Ammon's horn (tissue), 1 donor: ENCODE measurements at regions not wholly inside any gene's neighbourhood (a gene's known extent, or its start where the extent isn't known, plus 50 kb on each side); places are given as distances from the start of the nearest gene placed in this dataset.
A peak's percentile ranks its signal among the peaks of the same experiment; 100 is the strongest.
"Not testable (repeated sequence)": the region's sequence is repeated elsewhere in the genome, so short reads cannot be mapped to it uniquely, and the experiment has no call there.

ENCODE experiments used
- DNase-seq: peaks from one replicate; pipeline ENCODE4 v3.0.0-alpha.2; 2016; ENCODE audit warnings: low spot score

DNA sequence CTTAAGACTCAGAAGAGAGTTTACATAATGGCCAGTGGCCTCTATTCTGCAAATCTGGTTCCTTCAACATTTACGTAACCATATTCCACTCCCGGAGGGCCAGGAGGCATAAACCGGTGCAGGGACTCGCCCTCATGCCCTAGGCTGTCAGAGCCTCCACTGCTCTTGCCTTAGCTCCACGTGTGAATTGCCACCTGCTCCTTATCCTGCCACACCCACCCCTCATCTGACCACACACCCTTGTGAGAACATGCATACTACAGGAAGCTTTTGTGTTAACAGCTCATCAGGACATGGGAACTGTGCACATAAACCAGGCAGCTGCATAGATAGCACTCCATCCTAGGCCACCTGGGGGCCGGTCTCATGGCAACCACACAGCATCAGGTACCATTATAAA, 146.7 kb upstream of the PFKP start:
- no peak for DNase-seq

DNA sequence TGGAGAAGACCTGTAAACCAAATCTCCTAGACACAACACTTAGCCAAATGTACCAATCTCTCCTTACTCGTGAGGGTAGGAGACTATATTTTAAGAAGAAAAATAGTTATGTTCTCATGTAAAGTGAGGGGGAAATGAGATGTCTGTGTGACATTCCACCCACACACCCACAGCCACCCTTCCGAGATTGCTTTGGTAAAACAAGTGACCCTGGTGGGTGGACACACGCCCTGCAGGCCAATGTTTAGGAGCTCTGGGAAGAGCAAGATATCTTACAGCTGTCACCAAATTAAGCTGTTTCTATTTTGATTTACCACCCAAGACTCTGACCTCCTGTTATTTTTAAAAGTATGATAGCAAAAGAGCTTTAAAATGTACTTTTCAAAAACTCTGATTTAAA, 147.2 kb upstream of the PFKP start:
- no peak for DNase-seq

DNA sequence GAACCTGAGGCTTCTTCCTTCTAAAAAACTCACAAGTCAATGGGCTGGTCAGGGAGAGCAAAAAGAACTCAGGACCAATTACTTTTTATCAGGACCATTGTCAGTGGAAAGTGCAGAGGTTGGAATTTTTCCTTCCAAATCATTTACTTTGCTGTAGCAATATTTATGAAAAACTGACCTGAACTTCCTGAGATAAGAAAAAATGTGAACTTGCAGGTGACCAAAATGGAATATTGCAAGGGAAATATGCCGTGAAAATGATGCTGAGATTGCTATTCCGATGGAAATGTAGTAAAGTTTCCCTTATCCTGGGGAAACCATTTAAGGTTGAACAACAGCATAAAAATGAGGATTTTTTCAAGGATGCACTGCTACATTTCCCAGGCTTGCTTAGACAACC, 148.3 kb upstream of the PFKP start:
- no peak for DNase-seq

DNA sequence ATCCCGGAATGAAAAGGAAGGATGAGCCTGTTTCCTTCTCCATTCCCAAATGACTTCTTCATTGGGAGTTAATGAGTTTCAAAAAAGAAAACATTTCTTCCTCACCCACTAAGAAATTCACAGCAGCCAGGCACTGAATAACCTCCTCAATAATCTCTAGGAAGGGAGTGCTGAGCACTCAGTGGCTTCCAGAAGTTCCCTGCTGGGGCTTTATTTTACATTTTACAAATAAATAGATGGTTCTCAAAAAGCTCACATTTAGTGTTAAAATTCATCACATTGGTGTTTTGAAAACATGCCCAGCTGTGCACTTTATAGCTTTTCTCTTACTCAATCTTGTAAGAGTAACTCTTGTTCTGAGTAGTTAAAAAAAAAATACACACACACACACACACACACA, 148.9 kb upstream of the PFKP start:
- no peak for DNase-seq

DNA sequence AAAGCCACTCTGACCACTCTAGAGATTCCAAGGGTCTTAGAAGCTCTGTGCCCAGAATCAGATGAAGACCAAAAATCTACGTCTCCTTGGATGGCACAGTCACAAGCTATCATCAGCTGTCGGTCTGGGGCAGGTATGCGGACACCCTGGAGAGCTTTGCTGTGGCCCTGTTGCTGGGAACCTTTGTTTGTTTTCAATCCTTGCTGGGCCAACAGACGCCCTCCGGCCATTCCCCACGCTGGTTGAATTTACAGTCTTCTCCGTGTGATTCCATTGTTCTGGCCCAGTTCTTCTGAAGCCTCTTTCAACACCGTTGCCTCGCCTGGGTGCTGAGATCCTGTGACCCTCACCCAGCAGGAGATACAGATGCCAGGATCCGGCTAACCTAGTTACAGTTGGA, 149.4 kb upstream of the PFKP start:
- no peak for DNase-seq

DNA sequence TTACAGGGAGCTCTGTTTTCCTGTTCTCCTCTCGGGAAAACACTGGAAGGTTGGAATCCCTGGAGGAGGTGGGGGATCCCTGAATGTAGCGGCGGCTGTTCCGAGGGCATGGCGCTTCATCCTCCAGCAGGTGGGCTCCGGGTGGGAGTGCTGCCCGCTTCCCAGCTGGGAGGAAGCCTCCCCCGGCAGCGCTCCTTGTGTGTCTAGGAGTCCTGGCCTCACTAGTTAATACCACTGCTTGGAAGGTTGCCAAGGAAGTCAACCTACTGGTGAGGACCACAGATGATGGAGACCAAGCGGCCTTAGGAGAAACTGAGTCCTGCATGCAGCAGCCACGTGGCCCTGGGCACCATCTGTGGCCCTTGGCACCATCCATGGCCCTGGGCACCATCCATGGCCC, 151.9 kb upstream of the PFKP start:
- no peak for DNase-seq

DNA sequence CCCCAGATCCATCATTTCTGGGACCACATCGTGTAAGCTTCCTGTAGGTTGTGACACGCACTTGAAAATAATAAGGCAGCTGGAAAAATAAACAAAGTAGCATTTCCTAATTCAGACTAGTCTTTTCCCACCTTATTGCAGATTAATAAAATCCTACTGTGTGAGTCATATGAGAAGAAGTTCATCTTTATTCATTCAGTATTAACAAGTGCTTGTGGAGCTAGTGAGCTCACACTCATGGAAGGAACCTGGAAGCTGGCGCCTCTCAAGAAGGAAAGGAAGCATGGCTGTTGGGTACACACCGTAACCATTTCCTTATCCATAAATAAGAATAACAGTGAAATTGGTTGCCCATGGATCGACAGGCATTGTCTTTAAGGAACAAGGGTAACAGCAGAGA, 152.6 kb upstream of the PFKP start:
- no peak for DNase-seq

DNA sequence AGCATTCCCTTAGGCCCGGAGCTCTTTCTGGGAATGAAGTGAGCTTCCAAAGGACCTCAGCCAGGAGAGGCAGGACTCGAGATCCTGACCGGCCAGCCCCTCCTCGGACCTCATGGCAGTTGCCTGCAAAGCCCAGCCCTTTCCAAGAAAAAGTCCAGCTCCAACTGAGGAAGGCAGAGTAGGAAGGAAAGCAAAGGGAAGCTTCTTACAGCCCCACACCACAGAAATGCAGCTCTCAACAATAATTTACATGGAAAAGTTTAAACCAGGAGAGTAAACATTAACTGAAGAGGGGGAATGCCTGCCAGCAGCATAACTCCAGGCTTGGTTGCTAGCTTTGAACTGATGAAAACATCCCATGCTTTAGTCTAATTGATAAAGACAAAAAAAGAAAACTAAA, 153.9 kb upstream of the PFKP start:
- DNase-seq: no peak

DNA sequence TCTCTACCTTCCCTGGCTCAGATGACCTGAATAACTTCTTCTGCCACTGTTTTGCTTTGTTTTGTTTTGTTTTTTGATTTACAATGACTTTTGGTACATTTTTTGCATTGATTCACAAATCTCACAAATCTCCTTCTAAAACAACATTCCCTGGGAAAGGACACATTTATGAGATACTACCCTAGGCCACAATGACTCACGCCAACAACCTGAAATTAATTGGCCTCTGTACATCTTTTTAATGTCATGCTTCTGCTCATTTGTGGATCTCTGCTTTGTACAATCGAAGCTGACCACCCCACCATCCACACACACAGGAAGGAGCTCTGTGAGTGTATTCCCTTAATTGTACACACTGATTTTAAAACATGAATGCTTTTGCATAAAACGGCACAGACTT, 156.7 kb upstream of the PFKP start:
- DNase-seq: no peak

DNA sequence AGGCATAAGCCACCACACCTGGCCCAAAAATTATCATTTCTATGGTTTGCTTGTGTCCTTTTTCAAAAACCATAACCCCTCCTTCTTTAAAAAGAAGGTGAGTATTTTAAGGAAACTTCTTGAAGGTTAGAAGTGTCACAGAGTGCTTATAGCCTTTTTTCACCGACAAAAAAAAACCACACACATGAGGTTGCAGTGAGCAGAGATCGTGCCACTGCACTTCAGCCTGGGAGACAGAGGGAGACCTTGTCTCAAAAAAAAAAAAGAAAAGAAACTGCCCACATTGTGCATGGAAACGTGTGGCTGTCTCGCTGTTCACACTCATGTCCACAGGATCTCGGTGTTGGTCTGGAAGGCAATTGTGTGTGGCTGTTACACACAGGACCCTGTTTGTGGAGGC, 157.4 kb upstream of the PFKP start:
- no peak for DNase-seq

DNA sequence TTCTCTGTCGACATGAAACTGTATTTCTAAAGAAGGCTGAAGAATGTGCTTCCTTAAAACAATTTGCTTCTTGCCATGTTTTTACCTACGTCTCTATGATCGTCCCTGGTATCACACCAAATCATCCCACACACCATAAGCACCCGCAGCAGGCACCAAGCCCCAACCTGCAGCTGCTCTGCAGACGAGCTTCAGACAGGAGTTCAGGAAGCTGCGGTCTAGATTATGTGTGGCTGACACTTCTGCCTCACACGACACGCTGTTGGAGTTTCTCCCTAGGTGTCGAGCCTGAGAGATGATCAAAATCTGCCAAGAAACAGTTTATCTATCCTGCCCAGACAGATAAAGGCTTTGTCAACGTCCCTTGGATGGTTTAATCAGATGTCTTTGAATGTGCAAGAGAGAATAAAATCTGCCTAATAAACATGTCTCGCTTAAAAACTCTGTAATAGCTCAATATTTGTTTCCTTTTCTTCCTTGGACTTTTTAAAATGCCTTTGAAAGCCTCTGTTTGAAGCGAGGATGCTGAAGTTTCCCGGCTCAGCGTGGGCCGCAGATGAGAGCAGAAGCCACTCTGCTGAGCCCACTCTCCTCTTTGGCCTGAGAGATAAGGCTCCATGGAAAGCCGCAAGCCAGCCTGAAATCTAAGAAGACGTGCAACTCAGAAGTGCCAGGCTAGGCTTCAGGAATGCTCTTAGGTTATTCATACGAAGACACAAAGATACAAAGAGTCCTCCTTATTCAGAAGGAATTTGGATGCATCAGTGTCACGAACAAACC, 158.3 kb upstream of the PFKP start:
- no peak for DNase-seq

DNA sequence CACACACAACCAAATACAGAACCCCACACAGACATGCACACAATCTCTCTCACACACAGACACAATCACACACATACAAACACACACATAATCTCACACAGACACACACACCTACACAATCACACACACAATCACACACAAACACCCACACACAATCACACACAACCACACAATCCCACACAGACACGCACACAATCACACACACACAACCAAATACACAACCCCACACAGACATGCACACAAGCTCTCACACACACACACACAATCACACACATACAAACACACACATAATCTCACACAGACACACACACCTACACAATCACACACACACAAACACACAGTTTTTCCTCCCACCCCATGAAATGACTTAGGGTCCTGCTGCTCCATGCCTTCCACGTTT, 160.4 kb upstream of the PFKP start:
- DNase-seq: no peak

DNA sequence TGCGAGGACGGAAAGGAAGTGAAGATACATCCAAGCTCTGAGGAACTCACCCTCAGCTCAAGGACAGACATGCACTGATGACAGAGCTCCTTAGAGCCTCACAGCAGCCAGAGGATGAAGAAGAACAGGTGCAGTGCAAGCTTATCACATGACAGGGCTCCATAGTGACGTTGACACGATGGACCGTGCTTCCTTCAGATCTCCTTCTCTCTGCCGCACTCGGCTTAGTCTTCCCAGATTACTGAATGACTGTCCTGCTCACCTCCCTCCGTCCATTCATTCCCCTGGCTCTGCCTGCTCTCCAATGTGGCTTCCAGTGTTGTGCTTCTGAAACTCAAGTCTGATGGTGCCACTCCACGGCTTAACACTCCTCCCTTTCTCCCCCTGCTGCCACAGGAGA, 161.5 kb upstream of the PFKP start:
- DNase-seq: no peak

DNA sequence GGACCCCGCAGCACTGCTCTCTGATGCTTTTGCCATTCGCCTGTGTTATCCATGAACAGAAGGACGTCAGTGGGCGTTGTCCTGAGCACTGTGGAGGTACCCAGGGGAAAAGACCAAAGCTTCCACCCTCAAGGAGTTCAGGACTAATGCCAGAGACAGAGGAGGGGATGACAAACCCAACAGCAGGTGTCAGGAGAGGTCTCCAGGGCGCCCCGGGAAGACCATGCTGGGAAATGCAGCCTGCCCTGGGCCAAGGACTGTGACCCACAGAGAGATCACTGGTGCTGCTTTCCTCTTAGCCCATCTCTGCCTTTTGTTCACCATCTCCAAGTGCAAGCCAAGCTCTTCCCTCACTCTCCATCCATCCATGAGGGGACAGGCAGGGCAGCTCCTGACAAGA, 166.8 kb upstream of the PFKP start:
- DNase-seq: no peak

DNA sequence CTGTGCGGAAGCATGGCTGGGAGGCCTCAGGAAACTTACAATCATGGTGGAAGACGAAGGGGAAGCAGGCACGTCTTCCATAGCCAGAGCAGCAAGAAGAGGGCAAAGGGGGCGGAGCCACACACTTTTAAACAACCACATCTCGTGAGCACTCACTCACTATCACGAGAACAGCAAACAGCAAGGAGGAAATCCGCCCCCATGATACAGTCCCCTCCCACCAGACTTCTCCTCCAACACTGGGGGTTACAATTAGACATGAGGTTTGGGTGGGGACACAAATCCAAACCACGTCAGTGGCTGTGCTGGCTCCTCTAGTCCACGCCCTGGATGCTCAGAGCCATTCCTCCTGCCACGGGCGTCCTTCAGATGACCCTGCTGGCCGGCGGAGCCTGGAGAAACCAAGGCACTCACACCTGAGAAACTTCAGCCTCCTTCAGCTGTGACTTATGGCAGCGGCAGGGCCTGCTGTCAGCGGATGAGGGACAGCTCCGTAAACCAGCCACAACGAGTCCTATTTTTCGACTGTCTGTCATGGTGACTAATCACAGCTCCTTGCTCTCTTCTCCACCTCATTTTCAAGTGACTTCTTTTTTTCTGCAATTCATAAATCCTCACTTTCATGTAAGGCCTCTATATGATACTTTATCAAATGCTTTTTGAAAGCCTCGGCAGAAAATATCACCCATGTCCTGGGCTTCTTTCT, 167.9 kb upstream of the PFKP start:
- no peak for DNase-seq

DNA sequence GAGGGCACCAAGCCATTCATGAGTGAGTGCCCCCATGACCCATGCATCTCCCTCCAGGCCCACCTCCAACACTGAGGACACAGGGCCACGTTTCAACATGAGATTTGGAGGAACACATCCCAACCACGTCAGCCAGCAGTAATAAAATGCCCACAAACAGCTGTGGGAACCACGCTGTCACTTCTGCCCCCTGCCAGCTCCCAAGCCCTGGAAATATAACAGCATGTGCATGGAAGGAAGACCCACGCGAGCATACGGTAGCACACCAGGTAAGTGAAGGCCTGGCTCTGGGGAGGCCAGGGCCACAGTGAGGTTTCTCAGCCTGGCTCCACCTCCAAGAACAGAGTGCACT, 168.9 kb upstream of the PFKP start:
- DNase-seq: no peak

DNA sequence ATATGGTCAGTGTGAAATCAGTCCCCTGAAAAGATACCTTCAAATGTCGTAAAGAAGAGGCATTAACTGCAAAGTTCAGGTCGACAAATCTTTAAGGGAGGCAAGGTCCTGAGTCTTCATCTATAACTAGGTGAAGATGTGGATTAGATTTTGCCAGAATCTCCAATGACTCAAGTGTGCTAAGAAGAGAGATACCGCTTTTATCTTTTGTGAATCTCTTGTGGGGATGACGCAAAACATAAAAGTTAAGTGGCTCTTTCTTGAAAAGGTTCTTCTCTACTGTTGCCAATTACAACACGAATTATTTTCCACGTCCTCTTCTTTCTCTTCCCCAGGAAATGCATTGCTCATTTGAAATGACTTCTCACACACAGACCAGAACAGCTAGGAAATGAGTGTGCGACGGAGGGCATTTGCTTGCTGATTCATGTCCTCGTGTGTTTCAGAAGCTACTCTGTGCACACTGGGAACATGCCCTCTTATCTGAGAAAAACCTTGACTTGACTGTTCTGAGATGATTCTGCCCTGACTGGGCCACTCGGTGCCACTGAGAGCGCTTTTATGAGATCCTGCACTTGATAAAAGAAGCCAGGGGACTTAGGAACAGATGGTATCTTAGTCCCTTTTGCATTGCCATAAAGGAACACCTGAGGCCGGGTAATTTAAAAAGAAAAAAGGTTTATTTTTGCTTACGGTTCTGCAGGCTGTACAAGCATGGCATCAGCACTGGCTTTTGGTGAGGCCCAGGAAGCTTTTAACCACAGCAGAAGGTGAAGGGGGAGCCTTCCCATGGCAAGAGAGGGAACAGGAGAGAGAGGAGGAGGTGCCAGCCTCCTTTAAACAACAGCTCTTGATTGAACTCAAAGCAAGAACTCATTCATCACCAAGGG, 169.5 kb upstream of the PFKP start:
- DNase-seq: no peak

DNA sequence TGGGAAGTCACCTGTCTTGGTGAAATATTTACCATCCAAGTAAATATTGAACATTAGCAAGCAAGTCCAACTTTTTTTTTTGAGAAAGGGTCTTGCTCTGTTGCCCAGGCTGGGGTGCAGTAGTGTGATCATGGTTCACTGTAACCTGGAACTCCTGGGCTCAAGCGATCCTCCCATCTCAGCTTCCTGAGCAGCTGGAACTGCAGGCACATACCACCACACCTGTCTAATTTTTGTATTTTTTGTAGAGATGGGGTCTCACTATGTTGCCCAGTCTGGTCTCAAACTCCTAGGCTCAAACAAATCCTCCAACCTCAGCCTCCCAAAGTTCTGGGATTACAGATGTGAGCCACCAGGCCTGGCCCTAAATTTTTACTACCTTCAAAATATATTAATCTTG, 171.0 kb upstream of the PFKP start:
- not testable (repeated sequence) for DNase-seq

DNA sequence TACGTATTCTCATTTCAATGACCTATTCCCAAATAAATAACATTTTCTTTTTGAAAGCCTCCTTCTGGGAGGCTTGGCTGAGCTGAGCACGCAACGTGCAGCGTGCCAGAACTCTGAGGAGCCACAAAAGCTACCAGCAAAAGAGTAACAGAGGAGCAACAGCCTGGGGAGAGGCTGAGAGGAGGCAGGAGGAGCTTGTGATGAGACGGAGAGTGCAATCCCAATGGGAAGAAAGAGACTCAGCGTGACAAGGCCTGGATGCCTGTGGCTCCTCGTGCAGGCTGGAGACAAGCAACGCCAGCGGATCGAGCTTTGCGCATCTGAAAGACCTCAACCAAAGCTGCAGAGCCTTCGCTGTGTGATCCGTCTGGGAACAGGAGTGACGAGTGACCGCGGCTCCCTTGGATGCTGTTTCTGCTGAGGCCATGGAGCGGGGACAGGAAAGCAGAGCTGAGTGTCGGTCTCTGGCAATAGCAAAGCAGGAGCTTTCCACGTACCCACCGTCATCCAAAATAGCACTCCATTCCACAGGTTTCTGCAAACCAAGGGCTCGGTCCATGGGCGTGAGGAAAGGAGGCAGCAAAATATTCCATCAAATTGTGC, 171.7 kb upstream of the PFKP start:
- DNase-seq: peak; percentile 23

DNA sequence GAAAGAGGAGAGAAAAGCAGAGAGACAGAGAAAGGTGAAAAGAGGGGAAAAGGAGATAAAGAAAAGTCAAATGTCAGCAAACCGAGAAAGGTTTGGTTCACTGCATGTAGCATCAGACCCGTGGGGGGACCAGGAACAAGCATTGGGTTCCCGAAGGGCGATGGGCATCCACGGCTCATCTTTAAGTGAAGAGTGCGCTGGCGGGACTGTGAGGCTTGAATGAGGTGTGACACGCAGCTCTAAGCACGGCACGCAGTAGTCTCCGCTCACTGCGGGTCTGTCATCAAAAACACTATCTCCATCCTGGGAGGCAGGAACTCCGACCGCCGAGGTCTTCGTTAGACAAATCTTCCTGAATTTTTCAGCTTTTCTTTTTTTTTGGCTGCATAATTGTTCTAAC, 173.4 kb upstream of the PFKP start:
- no peak for DNase-seq

DNA sequence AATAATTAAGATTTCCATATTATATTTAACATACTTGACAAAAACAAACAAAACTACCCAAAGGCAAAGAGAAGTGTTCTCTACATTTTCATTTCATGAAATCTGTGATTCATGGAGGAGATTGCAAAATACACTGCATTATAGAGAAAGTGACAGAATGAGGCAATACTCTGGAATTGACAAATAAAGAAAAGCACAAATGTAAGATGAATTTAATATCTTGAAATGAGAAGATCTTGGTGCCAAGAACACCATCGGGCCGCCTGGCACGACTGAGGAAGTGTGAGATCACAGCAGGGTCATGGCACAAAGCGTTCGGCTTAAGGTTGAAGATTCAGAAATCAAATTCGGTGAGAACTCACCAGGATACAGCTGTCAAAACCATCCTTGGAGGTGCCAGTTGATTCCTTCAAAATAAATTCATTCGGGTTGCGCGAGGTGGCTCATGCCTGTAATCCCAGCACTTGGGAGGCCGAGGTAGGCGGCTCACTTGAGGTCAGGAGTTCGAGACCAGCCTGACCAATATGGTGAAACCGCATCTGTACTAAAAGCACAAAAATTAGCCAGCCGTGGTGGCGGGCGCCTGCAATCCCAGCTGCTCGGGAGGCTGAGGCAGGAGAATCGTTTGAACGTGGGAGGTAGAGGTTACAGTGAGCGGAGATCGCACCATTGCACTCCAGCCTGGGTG, 174.0 kb upstream of the PFKP start:
- DNase-seq: no peak

DNA sequence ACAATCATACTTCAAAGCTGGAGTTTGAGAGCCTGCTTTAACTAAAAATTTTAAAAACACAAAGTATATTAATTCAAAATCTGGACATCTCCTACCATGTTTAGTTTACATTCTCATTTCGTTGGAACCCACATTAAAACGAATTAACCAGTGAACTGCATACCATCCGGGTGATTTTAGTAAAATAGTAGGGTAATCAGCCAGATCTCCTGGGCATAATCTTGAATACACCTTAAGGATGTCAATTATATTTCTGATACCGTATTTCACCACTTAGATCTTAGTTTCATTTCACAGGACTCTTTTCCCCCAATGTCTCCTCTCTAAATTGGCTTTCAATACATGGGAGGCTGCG, 175.6 kb upstream of the PFKP start:
- no peak for DNase-seq
